GM08714 (cell line): ENCODE measurements at regions not wholly inside any gene's neighbourhood (a gene's known extent, or its start where the extent isn't known, plus 50 kb on each side); places are given as distances from the start of the nearest gene placed in this dataset.

Experiments
- H3K4me3 ChIP-seq: fragments of 200-500 bp; sonication (Bioruptor generic); 2 replicates; pipeline ENCODE4 v1.5.1; 2014; ENCODE audit warnings: mild to moderate bottlenecking, low read length, inconsistent platforms
- ZNF274 ChIP-seq: IDR thresholded peaks from 2 replicates; pipeline ENCODE4 v1.6.1; 2012; ENCODE audit warnings: mild to moderate bottlenecking, low read depth, low read length

GRCh38 chr12:126781593-126781992 is 1485.4 kb upstream of the TMEM132C start:
- H3K4me3 ChIP-seq, result no peak overlapping the region
- TF ChIP-seq ZNF274, result no peak

GRCh38 chr12:126782083-126782482 is 1484.9 kb upstream of the TMEM132C start:
- no peak overlapping the region for H3K4me3 ChIP-seq
- TF ChIP-seq ZNF274, result no peak

- H3K4me3 ChIP-seq, result no peak overlapping the region
- TF ChIP-seq ZNF274, result no peak
Measured at GRCh38 chr12:126784328-126784921, 1482.5 kb upstream of the TMEM132C start.

GRCh38 chr12:126789963-126790362 is 1477.0 kb upstream of the TMEM132C start:
- H3K4me3 ChIP-seq, result no peak overlapping the region
- no peak for TF ChIP-seq ZNF274

DNA sequence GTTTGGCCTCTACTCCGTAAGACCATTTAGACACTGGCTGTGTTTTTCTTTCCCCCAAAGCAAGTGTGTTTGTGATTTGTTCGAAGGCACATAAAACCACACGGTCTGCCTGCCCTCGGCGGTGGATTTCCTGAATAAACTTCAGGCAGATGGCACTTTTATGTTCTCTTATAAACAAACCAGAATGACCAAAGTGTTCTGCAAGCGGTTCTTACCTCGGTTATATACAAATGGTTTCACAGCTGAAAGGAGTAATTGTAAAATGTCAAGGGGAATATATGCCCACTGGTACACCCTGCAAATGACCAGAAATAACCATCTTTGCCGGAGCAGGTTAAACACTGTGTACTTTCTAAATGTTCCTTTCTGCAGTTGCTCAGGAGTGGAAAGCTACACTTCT is 1475.8 kb upstream of the TMEM132C start:
- TF ChIP-seq ZNF274, result no peak
- H3K4me3 ChIP-seq, result no peak overlapping the region

DNA sequence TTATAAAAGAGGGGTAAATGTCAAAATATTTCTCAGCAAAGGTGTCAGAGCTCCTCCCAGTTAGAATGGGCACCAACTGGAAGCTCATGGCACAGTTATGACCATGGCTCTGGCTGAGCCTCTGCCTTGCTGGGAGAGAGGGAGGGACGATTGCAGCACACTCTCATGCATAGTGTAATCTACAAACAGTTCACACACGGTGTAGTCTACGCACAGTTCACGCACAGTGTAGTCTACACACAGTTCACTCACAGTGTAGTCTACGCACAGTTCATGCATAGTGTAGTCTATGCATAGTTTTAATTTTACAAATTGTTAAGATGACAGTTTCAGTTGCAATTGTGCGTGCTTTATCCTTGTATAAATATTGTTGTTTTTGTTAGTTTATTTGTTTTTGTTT is 1474.6 kb upstream of the TMEM132C start:
- TF ChIP-seq ZNF274, result no peak
- H3K4me3 ChIP-seq, result no peak overlapping the region

DNA sequence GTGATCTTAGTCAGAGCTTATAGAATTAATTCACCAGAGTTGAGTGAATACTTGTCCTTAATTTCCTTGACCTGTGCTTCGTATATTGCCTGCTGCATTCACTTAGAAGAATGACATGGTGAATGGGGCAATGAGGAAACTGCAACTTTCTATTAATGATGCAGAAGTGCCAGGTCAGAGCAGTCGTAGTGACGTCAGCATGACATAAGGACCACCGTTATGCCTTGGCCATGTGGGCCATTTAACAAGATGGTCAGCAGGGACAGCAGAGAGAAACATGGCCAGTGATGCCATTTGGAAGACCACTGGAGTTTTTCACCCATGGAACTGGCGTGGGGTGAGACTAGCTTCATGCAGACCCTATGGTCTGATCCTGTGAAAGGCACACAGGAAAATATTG is 1469.4 kb upstream of the TMEM132C start:
- H3K4me3 ChIP-seq, result no peak overlapping the region
- TF ChIP-seq ZNF274, result no peak

DNA sequence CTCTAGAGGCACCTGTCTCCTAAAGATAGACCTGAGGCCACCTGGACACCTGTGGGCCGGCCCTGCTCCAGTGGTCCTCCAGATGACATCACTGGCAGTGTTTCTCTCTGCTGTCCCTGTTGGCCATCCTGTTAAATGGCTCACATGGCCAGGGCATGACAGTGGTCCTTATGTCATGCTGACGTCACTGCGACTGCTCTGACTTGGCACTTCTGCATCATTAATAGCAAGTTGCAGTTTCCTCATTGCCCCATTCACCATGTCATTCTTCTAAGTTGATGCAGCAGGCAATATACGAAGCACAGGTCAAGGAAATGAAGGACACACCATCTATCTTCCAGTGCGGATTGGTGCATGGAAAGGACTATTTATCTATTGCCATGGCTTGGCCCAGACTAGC is 1468.5 kb upstream of the TMEM132C start:
- TF ChIP-seq ZNF274, result no peak
- H3K4me3 ChIP-seq, result no peak overlapping the region

- no peak overlapping the region for H3K4me3 ChIP-seq
- no peak for TF ChIP-seq ZNF274
Measured at GRCh38 chr12:126807312-126807865, 1459.6 kb upstream of the TMEM132C start.

GRCh38 chr12:126811391-126811790 is 1455.6 kb upstream of the TMEM132C start:
- H3K4me3 ChIP-seq, result no peak overlapping the region
- no peak for TF ChIP-seq ZNF274

GRCh38 chr12:126819554-126819953 is 1447.4 kb upstream of the TMEM132C start:
- no peak overlapping the region for H3K4me3 ChIP-seq
- no peak for TF ChIP-seq ZNF274

GRCh38 chr12:126830778-126831680 is 1435.9 kb upstream of the TMEM132C start:
- H3K4me3 ChIP-seq, result no peak overlapping the region
- TF ChIP-seq ZNF274, result no peak

- no peak for TF ChIP-seq ZNF274
- H3K4me3 ChIP-seq, result no peak overlapping the region
Measured at GRCh38 chr12:126837697-126838096, 1429.3 kb upstream of the TMEM132C start.

- H3K4me3 ChIP-seq, result no peak overlapping the region
- TF ChIP-seq ZNF274, result no peak
Measured at GRCh38 chr12:126843915-126844669, 1422.9 kb upstream of the TMEM132C start.
